ENCODE measurements at regions not wholly inside any gene's neighbourhood (a gene's known extent, or its start where the extent isn't known, plus 50 kb on each side); places are given as distances from the start of the nearest gene placed in this dataset.

- no peak overlapping the region for H3K9ac ChIP-seq (ENCODE audit: low read depth, low read length)
- H3K36me3 ChIP-seq (ENCODE audit: insufficient read depth, low read length), result no peaks in the 10 kb centered on the region
- H3K9me3 ChIP-seq (ENCODE audit: insufficient read depth, low read length, severe bottlenecking), result no peaks in the 10 kb centered on the region
- H4K20me1 ChIP-seq (ENCODE audit: insufficient read depth, low read length), result no peaks in the 10 kb centered on the region
- no peak overlapping the region for H3K4me2 ChIP-seq (ENCODE audit: insufficient read depth, low read length)
- no peak for ATAC-seq (ENCODE audit: insufficient read depth, low read depth)
- H2AFZ ChIP-seq (ENCODE audit: low read depth, low read length), result no peak overlapping the region
- DNase-seq, result no peak
- TF ChIP-seq CTCF (IDR thresholded peaks at IDR 0.05; ENCODE audit: borderline replicate concordance, extremely low read depth, low read length, poor library complexity, severe bottlenecking) (no peak), EZH2 (IDR thresholded peaks at IDR 0.05; ENCODE audit: borderline replicate concordance, low read depth, low read length, severe bottlenecking) (no peak)
- no peaks in the 10 kb centered on the region for H3K79me2 ChIP-seq (ENCODE audit: insufficient read depth, low read length)
- no peaks in the 10 kb centered on the region for H3K27me3 ChIP-seq (ENCODE audit: insufficient read depth, low read length, poor library complexity)
- no peak overlapping the region for H3K27ac ChIP-seq (ENCODE audit: low read length)
- no peak overlapping the region for H3K4me3 ChIP-seq (ENCODE audit: low read depth in 1 of 2, low read length in 2 of 2)
- H3K4me1 ChIP-seq (ENCODE audit: insufficient read depth, low read length), result no peaks in the 10 kb centered on the region
Measured at GRCh38 chr17:27378482-27379175, 77.6 kb upstream of the KSR1 start.

- H3K36me3 ChIP-seq (ENCODE audit: insufficient read depth, low read length), result no peaks in the 10 kb centered on the region
- no peaks in the 10 kb centered on the region for H3K9me3 ChIP-seq (ENCODE audit: insufficient read depth, low read length, severe bottlenecking)
- no peak for TF ChIP-seq CTCF (IDR thresholded peaks at IDR 0.05; ENCODE audit: borderline replicate concordance, extremely low read depth, low read length, poor library complexity, severe bottlenecking)
- TF ChIP-seq EZH2 (IDR thresholded peaks at IDR 0.05; ENCODE audit: borderline replicate concordance, low read depth, low read length, severe bottlenecking), result no peak
- H3K4me2 ChIP-seq (ENCODE audit: insufficient read depth, low read length), result no peak overlapping the region
- no peaks in the 10 kb centered on the region for H3K79me2 ChIP-seq (ENCODE audit: insufficient read depth, low read length)
- no peak overlapping the region for H3K27ac ChIP-seq (ENCODE audit: low read length)
- DNase-seq (no peak), ATAC-seq (ENCODE audit: insufficient read depth, low read depth) (no peak)
- H3K27me3 ChIP-seq (ENCODE audit: insufficient read depth, low read length, poor library complexity), result no peaks in the 10 kb centered on the region
- H2AFZ ChIP-seq (ENCODE audit: low read depth, low read length), result no peak overlapping the region
- no peaks in the 10 kb centered on the region for H4K20me1 ChIP-seq (ENCODE audit: insufficient read depth, low read length)
- no peak overlapping the region for H3K9ac ChIP-seq (ENCODE audit: low read depth, low read length)
- no peak overlapping the region for H3K4me3 ChIP-seq (ENCODE audit: low read depth in 1 of 2, low read length in 2 of 2)
- H3K4me1 ChIP-seq (ENCODE audit: insufficient read depth, low read length), result no peaks in the 10 kb centered on the region
Measured at GRCh38 chr17:27379888-27380533, 76.2 kb upstream of the KSR1 start.

- Histone ChIP-seq H3K79me2 (ENCODE audit: insufficient read depth, low read length) (no peaks in the 10 kb centered on the region), H3K27me3 (ENCODE audit: insufficient read depth, low read length, poor library complexity) (no peaks in the 10 kb centered on the region), H3K9me3 (ENCODE audit: insufficient read depth, low read length, severe bottlenecking) (no peaks in the 10 kb centered on the region), H3K9ac (ENCODE audit: low read depth, low read length) (no peak overlapping the region), H3K4me2 (ENCODE audit: insufficient read depth, low read length) (no peak overlapping the region), H3K36me3 (ENCODE audit: insufficient read depth, low read length) (no peaks in the 10 kb centered on the region), H4K20me1 (ENCODE audit: insufficient read depth, low read length) (no peaks in the 10 kb centered on the region), H2AFZ (ENCODE audit: low read depth, low read length) (no peak overlapping the region), H3K27ac (ENCODE audit: low read length) (no peak overlapping the region), H3K4me3 (ENCODE audit: low read depth in 1 of 2, low read length in 2 of 2) (no peak overlapping the region), H3K4me1 (ENCODE audit: insufficient read depth, low read length) (no peaks in the 10 kb centered on the region)
- DNase-seq, result no peak
- TF ChIP-seq EZH2 (IDR thresholded peaks at IDR 0.05; ENCODE audit: borderline replicate concordance, low read depth, low read length, severe bottlenecking), result no peak
- TF ChIP-seq CTCF (IDR thresholded peaks at IDR 0.05; ENCODE audit: borderline replicate concordance, extremely low read depth, low read length, poor library complexity, severe bottlenecking), result no peak
- ATAC-seq (ENCODE audit: insufficient read depth, low read depth), result no peak
Measured at GRCh38 chr17:27380551-27380950, 75.7 kb upstream of the KSR1 start.

Measured in DND-41 (cell line).